Nucleus accumbens (tissue), 56 donors: ENCODE measurements at regions not wholly inside any gene's neighbourhood (a gene's known extent, or its start where the extent isn't known, plus 50 kb on each side); places are given as distances from the start of the nearest gene placed in this dataset.
"Not testable (repeated sequence)": the region's sequence is repeated elsewhere in the genome, so short reads cannot be mapped to it uniquely, and the experiment has no call there.

ENCODE experiments used
- DNase-seq, 56 donors: peaks; one replicate each; lab custom pipeline; 2025; lab: John Stamatoyannopoulos, UW

- not testable (repeated sequence) for DNase-seq
Observed at GRCh38 chr4:67412153-67412712, 133.1 kb downstream of the CENPC start.

DNA sequence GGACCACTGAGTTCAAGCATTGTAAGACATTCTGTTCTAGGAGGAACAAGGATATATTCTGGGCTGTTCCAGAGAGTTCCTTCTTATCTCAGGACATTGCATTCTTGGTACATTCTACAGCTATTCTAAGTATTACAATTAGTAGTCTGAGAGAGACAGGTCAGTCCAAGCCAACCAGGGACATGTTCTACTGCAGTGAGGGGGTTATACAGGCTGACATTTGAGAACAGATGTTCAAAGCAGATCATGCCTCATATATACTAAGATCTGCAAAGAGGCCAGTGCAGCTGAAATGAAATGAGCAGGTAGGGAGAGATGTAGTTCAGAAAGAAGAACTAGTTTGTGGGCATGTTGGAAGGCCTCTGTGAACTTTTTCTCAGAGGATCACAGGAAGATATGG is 142.0 kb downstream of the CENPC start:
- no peak for DNase-seq

- peak in 4 of 56 donors; percentile 1 to 32 (median 12) for DNase-seq
Observed at GRCh38 chr4:67401902-67402301, 143.4 kb downstream of the CENPC start.

GRCh38 chr4:67397931-67398330 is 147.4 kb downstream of the CENPC start:
- no peak for DNase-seq

DNA sequence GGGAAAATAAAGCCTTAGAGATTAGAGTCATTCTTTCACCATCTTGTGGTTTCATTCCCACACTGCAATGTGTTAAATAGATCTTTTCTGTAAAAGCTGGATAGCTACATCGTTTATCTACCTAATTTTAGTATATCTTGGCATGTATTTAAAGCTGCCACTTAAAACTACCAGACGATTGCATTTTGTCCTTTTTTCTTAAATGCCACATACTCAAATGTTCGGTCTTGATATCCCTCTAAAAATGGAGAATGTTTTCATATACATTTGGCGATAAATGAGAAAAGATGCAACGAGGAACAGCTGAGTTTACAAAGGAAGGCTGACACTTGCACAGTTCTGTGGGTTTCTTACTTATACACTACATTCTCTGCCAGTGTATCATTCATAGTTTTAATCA is 148.3 kb downstream of the CENPC start:
- no peak for DNase-seq

- no peak for DNase-seq
Observed at GRCh38 chr4:67396008-67396407, 149.3 kb downstream of the CENPC start.

DNA sequence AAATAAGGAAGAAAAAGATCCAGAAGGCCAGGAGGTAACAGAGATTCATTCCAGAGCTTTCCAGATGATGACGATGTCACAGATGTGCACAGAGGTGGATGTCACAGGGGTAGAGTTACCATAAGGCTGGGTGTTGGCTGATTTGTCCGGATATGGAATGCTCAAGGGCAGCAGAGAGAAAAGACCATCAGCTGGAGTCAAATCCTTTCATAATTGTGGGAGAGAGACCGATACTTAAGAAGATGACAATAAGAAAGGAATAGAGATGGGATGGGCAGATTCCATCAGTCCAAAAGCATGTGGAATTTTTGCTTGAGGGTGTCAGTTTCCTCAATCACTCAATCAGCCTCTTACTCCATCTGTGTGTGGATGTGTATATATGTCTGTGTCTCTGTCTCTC is 150.4 kb downstream of the CENPC start:
- no peak for DNase-seq

- peak in 2 of 56 donors; percentile 1 to 13 for DNase-seq
Observed at GRCh38 chr4:67393699-67394281, 151.5 kb downstream of the CENPC start.

GRCh38 chr4:67393007-67393406 is 152.3 kb downstream of the CENPC start:
- no peak for DNase-seq

DNA sequence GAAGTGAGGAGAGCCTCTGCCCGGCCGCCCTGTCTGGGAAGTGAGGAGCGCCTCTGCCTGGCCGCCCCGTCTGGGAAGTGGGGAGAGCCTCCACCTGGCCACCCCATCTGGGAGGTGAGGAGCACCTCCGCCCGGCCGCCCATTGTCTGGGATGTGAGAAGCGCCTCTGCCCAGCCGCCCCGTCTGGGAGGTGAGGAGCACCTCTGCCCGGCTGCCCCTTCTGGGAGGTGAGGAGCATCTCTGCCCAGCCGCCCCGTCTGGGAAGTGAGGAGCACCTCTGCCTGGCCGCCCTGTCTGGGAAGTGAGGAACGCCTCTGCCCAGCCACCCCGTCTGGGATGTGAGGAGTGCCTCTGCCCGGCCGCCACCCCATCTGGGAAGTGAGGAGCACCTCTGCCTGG is 163.9 kb downstream of the CENPC start:
- peak in 1 of 56 donors; percentile 4 for DNase-seq

- DNase-seq, result not testable (repeated sequence)
Observed at GRCh38 chr4:67380702-67381405, 164.4 kb downstream of the CENPC start.

DNA sequence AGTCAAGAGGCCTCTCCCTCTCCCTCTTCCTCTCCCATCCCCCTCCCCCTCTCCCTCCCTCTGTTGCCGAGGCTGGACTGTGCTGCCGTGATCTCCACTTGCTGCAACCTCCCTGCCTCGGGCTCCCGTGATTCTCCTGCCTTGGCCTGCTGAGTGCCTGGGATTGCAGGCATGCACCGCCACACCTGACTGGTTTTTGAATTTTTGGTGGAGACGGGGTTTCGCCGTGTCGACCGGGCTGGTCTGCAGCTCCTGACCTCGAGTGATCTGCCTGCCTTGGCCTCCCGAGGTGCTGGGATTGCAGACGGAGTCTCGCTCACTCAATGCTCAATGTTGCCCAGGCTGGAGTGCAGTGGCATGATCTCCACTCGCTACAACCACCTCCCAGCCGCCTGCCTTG is 165.1 kb downstream of the CENPC start:
- no peak for DNase-seq

- DNase-seq, result no peak
Observed at GRCh38 chr4:67375291-67375690, 170.0 kb downstream of the CENPC start.

GRCh38 chr4:67371615-67372014 is 173.7 kb downstream of the CENPC start:
- no peak for DNase-seq

DNA sequence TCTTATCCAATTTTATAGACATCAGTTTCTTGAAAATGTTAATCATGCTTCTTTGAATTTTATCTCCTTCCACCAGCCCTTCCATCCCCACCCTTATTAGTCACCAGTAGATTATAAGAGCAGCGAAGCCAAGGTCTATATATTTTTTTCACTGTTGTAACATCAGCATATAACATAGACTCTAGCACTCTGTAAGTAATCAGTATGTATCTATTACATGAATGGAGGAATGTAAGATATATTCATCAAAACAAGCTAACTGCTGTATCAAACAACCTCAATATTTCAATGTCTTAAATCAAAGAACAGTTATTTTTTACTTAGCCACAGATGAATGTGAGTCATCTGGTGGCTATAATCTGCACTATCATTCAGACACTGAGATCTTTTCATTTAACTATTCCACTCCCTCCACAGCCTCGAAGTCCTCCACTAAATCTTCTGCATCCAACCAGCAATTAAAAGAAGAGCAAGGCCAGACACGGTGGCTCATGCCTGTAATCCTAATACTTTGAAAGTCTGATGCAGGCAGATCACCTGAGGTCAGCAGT is 178.9 kb downstream of the CENPC start:
- no peak for DNase-seq

GRCh38 chr4:67365661-67366245 is 179.6 kb downstream of the CENPC start:
- DNase-seq, result no peak

DNA sequence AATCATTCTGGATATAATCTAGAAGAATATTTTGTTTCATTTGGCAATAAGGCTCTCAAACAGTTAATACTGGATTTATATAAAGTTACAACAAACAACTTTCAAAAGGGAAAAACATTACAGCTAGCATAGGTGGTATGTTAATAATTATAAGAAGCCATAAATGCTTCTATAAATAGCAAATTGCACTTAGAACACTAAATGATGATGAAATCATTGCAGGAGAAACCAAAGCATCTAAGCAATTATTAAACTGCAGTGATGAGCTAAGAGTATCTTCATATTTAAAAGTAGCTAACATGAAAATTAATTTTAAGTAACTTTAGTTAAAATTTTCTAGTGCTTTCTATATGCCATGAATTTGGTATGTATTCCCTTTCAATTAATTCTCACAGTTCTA is 189.5 kb downstream of the CENPC start:
- no peak for DNase-seq

DNA sequence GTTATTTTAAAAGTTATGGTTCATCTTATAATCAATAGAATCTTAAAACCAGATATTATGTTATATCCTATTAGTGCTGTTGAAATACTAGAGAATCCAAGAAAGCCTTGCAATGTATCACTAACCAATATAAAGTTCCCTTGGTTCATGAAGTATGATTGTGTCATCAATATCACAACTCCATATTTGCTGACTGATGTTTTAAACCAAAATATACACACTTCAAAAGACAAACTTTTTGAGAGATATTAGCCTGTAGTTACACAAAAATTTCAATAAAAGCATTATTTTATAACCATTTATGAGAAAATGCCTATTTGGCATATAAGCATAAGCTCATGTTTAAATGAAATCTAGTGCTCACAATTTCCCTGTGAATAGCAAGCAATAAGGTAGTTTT is 198.6 kb downstream of the CENPC start:
- DNase-seq, result no peak

DNA sequence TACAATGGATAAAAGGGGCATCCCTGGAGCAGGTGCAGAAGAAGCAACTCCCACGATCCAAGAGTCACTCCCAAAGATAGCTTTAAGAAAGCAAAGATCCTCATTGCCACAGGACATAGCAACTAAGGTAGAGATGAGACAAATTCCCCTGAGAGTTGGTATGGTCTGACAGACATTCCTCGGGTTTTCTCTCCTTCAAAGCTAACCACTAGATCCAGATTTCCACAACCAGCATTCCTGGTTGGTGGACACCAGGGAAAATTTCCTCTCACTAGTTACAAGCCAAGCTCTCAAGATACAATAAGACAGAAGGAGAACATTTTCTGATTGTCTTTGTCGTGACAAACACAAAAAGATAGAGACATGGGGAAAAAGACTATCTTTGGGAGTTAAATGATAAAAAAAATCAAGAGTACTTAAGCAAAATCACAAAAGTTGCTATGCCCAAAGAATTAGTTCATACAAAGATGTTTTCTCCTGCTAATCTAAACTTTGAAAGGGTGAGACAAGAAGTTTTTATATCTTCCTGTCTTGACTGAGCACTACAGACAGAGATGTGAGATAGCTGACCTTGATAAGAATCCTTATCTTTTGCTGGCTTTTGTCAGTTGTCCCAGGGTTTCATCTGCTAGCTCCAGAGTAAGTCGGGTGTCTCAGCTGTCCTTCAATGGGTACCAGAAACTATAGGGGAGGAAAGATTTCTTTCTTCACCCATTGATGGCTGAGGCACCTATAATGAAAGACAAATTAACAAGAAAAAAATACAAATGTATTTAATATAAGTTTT is 200.5 kb downstream of the CENPC start:
- no peak for DNase-seq

DNA sequence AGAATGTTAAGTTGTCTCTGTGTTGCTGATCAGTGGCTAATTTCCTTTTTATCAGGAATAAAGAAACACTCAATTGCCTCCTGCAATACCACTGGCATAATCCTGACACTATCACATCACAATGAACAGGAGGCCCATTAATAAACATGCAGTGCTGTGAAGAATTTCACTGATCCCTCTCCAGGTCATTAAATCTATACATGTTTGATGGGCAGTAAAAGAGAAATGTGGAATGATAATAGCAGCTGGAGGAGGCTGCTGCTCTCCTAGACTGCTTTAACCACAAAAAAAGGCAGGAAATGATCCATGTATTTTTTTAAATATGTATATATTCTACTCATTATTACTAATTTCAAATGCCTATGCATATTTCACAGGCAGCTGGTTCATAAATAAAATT is 202.1 kb downstream of the CENPC start:
- no peak for DNase-seq

- DNase-seq, result no peak
Observed at GRCh38 chr4:67342291-67342690, 203.0 kb downstream of the CENPC start.
